MCF 10A (cell line): ENCODE measurements at regions not wholly inside any gene's neighbourhood (a gene's known extent, or its start where the extent isn't known, plus 50 kb on each side); places are given as distances from the start of the nearest gene placed in this dataset.
A peak's percentile ranks its signal among the peaks of the same experiment; 100 is the strongest.

Experiments
- BruUV-seq: library from RNA; stranded (reverse); fragments of 400-500 nt; replicated peaks from 2 replicates; lab custom pipeline; 2021; lab: Mats Ljungman, UMichigan
- CTCF ChIA-PET: fragments of 300-600 bp; sonication (Branson Sonifier 250); formaldehyde crosslinking; extraction: SDS; loops from one replicate; lab custom pipeline; 2021; ENCODE audit warnings: antibody characterized with exemption, inconsistent platforms; lab: Yijun Ruan, JAX
- POLR2A ChIA-PET: fragments of 300-600, 350-650 bp; sonication (Branson Sonifier 250); formaldehyde crosslinking; extraction: SDS; loops from one replicate; lab custom pipeline; 2020; ENCODE audit warnings: antibody characterized with exemption, inconsistent platforms; lab: Yijun Ruan, JAX
- DNase-seq: peaks from one replicate; pipeline ENCODE4 v3.0.0-alpha.2; 2018; ENCODE audit not compliant: unreplicated experiment
- H3K27ac Mint-ChIP-seq: one replicate; pipeline ENCODE4 v1.8.0; 2022; ENCODE audit warnings: mild to moderate bottlenecking, low read depth, mixed read lengths; ENCODE audit not compliant: unreplicated experiment
- H3K27me3 Mint-ChIP-seq: one replicate; pipeline ENCODE4 v1.8.0; 2022; ENCODE audit warnings: mixed read lengths; ENCODE audit not compliant: insufficient read depth, unreplicated experiment
- H3K36me3 Mint-ChIP-seq: one replicate; pipeline ENCODE4 v1.8.0; 2022; ENCODE audit warnings: mild to moderate bottlenecking, moderate library complexity, mixed read lengths; ENCODE audit not compliant: insufficient read depth, unreplicated experiment
- H3K4me1 Mint-ChIP-seq: one replicate; pipeline ENCODE4 v1.8.0; 2022; ENCODE audit warnings: mixed read lengths; ENCODE audit not compliant: insufficient read depth, unreplicated experiment
- H3K4me3 Mint-ChIP-seq: one replicate; pipeline ENCODE4 v1.8.0; 2022; ENCODE audit warnings: mild to moderate bottlenecking, moderate library complexity, mixed read lengths; ENCODE audit not compliant: unreplicated experiment
- H3K9me3 Mint-ChIP-seq: one replicate; pipeline ENCODE4 v1.8.0; 2022; ENCODE audit warnings: mixed read lengths; ENCODE audit not compliant: unreplicated experiment
- intact Hi-C: fragments of 100-400 bp; cut with micrococcal nuclease; formaldehyde crosslinking; loops from 2 replicates; pipeline ENCODE4 v1.14.1; 2022
- TF ChIP-seq, protein P1 (sequence below): fragments of 200-600 bp; IDR thresholded peaks from one replicate; pipeline ENCODE4 v1.8.0; 2022; ENCODE audit warnings: antibody characterized with exemption, mild to moderate bottlenecking; ENCODE audit not compliant: unreplicated experiment

DNA sequence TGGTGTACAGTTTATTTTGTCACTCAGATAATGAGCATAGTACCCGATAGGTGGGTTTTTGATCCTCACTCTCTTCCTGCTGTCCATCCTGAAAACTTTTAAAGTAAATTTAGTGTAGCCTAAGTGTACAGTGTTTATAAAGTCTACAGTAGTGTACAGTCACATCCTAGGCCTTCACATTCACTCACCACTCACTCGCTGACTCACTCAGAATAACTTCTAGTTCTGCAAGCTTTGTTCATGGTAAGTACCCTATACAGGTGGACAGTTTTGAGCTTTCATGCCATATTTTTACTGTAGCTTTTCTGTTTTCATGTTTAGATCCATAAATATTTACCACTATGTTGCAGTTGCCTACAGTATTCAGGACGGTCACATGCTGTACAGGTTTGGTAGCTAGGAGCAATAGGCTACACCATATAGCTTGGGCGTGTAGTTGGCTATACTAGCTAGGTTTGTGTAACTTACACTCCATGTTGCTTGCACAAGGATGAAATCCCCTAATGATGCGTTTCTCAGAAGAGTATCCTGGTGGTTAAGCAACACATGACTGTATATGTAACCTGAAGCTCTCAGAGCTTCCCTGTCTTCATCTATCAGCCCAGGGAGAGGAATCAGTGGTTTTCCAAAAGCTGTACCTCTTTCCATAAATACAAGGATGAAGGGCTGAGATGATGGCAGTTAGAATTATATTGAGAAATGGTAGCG, 87.6 kb upstream of the SLC25A26 start:
- H3K4me3 Mint-ChIP-seq: no peak overlapping the region
- intact Hi-C loops: no loop called here
- no peaks in the 10 kb centered on the region for H3K9me3 Mint-ChIP-seq
- TF ChIP-seq, protein P1, sequence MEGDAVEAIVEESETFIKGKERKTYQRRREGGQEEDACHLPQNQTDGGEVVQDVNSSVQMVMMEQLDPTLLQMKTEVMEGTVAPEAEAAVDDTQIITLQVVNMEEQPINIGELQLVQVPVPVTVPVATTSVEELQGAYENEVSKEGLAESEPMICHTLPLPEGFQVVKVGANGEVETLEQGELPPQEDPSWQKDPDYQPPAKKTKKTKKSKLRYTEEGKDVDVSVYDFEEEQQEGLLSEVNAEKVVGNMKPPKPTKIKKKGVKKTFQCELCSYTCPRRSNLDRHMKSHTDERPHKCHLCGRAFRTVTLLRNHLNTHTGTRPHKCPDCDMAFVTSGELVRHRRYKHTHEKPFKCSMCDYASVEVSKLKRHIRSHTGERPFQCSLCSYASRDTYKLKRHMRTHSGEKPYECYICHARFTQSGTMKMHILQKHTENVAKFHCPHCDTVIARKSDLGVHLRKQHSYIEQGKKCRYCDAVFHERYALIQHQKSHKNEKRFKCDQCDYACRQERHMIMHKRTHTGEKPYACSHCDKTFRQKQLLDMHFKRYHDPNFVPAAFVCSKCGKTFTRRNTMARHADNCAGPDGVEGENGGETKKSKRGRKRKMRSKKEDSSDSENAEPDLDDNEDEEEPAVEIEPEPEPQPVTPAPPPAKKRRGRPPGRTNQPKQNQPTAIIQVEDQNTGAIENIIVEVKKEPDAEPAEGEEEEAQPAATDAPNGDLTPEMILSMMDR: no peak
- ChIA-PET CTCF (interaction anchor here (0.6 to 1.1 kb wide), 4 partner anchors 36 to 979 kb away, joined by 3 to 4 read pairs (median 4); no protein-coding TSS in a partner anchor), POLR2A (interaction anchor here (0.6 to 1.2 kb wide), 2 partner anchors 21 to 42 kb away, joined by 3 to 4 read pairs; no protein-coding TSS in a partner anchor)
- no peaks in the 10 kb centered on the region for H3K36me3 Mint-ChIP-seq
- H3K27me3 Mint-ChIP-seq: no peaks in the 10 kb centered on the region
- BruUV-seq: no TSS peak
- no peak overlapping the region for H3K27ac Mint-ChIP-seq
- H3K4me1 Mint-ChIP-seq: no peaks in the 10 kb centered on the region
- no peak for DNase-seq

DNA sequence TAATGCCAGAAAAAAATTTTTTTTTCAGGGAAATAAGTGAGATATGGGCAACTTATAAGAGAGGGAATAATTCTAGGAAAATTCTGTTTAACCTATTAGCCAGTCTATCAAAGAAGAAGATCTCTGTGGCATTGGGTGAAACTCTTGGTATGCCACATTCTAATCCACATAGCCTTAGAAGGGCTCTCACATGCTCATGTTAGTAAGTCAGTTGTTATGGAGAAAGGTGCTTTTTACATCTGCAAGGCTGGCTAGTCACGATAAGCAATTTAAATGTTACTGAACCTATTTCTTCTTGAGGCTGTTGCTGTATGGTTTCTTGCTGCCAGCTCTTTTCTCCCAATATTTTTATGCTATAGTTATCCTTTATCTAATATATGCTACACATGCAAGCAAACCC, 89.9 kb upstream of the MAGI1 start:
- no TSS peak for BruUV-seq
- CTCF ChIA-PET: no interaction called here
- intact Hi-C loops: no loop called here
- POLR2A ChIA-PET: no interaction called here
- Mint-ChIP-seq H3K27ac (no peak overlapping the region), H3K4me3 (no peak overlapping the region), H3K9me3 (no peaks in the 10 kb centered on the region), H3K27me3 (no peaks in the 10 kb centered on the region), H3K4me1 (no peaks in the 10 kb centered on the region), H3K36me3 (no peaks in the 10 kb centered on the region)
- TF ChIP-seq, protein P1: no peak
- no peak for DNase-seq

DNA sequence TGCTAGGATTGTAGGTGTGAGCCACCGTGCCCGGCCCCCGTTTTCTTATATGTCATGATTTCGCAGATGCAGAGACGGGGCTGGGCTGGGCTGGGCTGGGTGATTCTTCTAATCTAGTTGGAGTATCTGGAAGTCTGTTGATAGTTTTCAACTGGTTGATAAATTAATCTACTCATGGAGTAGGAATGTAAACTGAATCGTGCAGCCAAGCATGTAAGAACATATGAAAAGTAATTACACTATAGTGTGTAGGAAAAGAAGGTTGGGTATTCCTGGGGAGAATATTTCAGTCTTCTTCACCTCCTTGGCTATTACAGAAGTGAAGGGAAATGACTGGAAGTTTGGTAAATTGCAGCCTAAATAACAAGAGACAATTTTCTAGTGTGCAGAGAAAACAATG, 82.6 kb upstream of the MAGI1 start:
- intact Hi-C loops: no loop called here
- ChIA-PET POLR2A (interaction anchor here (0.7 kb wide), 1 partner anchor 127 kb away, joined by 4 read pairs; no protein-coding TSS in a partner anchor), CTCF (no interaction called here)
- no peak overlapping the region for H3K27ac Mint-ChIP-seq
- H3K9me3 Mint-ChIP-seq: no peaks in the 10 kb centered on the region
- DNase-seq: no peak
- H3K36me3 Mint-ChIP-seq: no peaks in the 10 kb centered on the region
- H3K4me3 Mint-ChIP-seq: no peak overlapping the region
- TF ChIP-seq, protein P1: no peak
- H3K27me3 Mint-ChIP-seq: no peaks in the 10 kb centered on the region
- peaks cover 4% of the 10 kb centered on the region for H3K4me1 Mint-ChIP-seq
- BruUV-seq: no TSS peak

DNA sequence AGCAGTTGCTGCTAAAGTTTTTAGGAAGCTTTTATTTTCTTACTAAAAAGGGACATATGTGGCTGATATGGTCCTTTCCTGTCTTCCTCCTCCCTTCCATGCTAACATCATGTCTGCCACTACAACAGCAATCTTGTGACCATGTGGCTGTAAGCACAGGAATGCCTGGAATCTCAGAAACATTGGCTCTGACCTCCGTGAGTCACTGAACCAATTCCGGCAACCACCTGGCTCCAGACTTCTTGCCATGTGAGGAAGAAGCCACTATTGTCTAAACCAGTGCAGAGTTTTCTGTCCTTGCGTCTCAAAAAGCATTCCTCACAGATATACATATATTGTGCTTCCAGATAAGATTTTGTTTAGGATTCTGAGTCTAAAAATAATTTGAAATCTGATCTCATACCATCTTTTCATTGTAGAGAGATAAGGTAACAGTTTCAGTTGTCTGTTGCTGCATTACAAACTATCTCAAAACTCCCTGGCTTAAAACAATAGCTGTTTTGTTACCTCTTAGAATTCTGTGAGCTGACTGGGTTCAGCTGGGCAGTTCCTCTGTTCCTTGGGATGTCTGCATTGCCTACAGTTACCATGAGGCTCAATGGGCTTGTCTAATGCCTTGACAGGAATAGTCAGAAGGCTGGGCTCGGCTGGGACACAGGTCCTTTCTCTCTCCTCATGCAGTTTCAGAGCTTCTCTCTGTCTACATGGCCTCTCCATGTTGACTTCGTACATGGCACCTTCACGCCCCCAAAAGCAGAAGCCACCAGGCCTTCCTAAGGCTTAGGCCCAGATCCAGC, 77.3 kb upstream of the MAGI1 start:
- no TSS peak for BruUV-seq
- peaks cover 23% of the 10 kb centered on the region for H3K4me1 Mint-ChIP-seq
- intact Hi-C loops: no loop called here
- H3K9me3 Mint-ChIP-seq: no peaks in the 10 kb centered on the region
- ChIA-PET CTCF (interaction anchor here (0.6 to 1.7 kb wide), 9 partner anchors 47 to 333 kb away, joined by 3 to 6 read pairs (median 4); no protein-coding TSS in a partner anchor), POLR2A (interaction anchor here (0.7 to 1.5 kb wide), 5 partner anchors 92 to 222 kb away, joined by 3 to 4 read pairs (median 3); no protein-coding TSS in a partner anchor)
- no peak overlapping the region for H3K4me3 Mint-ChIP-seq
- DNase-seq: peak; percentile 82
- TF ChIP-seq, protein P1: no peak
- H3K27ac Mint-ChIP-seq: peak overlapping the region; percentile 80
- no peaks in the 10 kb centered on the region for H3K27me3 Mint-ChIP-seq
- H3K36me3 Mint-ChIP-seq: no peaks in the 10 kb centered on the region
